HepG2 (cell line): ENCODE measurements at regions not wholly inside any gene's neighbourhood (a gene's known extent, or its start where the extent isn't known, plus 50 kb on each side); places are given as distances from the start of the nearest gene placed in this dataset.

Source experiments
- BCL3 ChIP-seq: sonication (generic); formaldehyde crosslinking; IDR thresholded peaks from 2 replicates; pipeline ENCODE4 v1.5.1; 2020; ENCODE audit warnings: mild to moderate bottlenecking, missing genetic modification reagents, moderate library complexity
- ELF1 ChIP-seq: sonication (generic); formaldehyde crosslinking; IDR thresholded peaks from 2 replicates; pipeline ENCODE4 v1.4.0; 2020; ENCODE audit warnings: missing genetic modification reagents
- HNF1A ChIP-seq, 2 experiments: sonication (generic) in 1 of 2; formaldehyde crosslinking in 1 of 2; IDR thresholded peaks; 2 replicates each; pipeline versions ENCODE4 v1.4.0 to v1.6.1; 2016 to 2020; ENCODE audit warnings: borderline replicate concordance in 1 of 2, low read depth in 1 of 2, mild to moderate bottlenecking in 1 of 2, missing genetic modification reagents in 1 of 2
- IRF1 ChIP-seq: sonication (generic); formaldehyde crosslinking; IDR thresholded peaks from 2 replicates; pipeline ENCODE4 v1.4.0; 2020; ENCODE audit warnings: low read depth, mild to moderate bottlenecking, missing genetic modification reagents
- PBX2 ChIP-seq: IDR thresholded peaks from 2 replicates; pipeline ENCODE4 v1.6.1; 2016; ENCODE audit warnings: control low read depth
- RBAK ChIP-seq: sonication (generic); formaldehyde crosslinking; IDR thresholded peaks from 2 replicates; pipeline ENCODE4 v1.5.1; 2020; ENCODE audit warnings: mild to moderate bottlenecking, missing genetic modification reagents
- SALL2 ChIP-seq: sonication (generic); formaldehyde crosslinking; IDR thresholded peaks from 2 replicates; pipeline ENCODE4 v1.8.1; 2023; ENCODE audit warnings: mild to moderate bottlenecking, missing genetic modification reagents, inconsistent platforms
- ZNF275 ChIP-seq: sonication (generic); formaldehyde crosslinking; IDR thresholded peaks from 2 replicates; pipeline ENCODE4 v1.8.0; 2022; ENCODE audit warnings: missing genetic modification reagents, mild to moderate bottlenecking, inconsistent platforms, borderline replicate concordance

- TF ChIP-seq IRF1 (CRISPR knock-in tag) (no peak), ZNF275 (no peak), ELF1 (CRISPR knock-in tag) (no peak), HNF1A (IDR thresholded peaks at IDR 0.05; ENCODE audit: low read depth) (no peak), HNF1A (CRISPR knock-in tag; IDR thresholded peaks at IDR 0.05; ENCODE audit: borderline replicate concordance) (no peak), PBX2 (CRISPR knock-in tag) (no peak), BCL3 (CRISPR knock-in tag) (no peak), SALL2 (CRISPR knock-in tag) (no peak), RBAK (CRISPR knock-in tag) (no peak)
Measured at GRCh38 chr2:122077114-122077513, 321.7 kb downstream of the TSN start.
